Activated naive CD8-positive, alpha-beta T cell (primary cell): ENCODE measurements at regions not wholly inside any gene's neighbourhood (a gene's known extent, or its start where the extent isn't known, plus 50 kb on each side); places are given as distances from the start of the nearest gene placed in this dataset.

Source experiments
- H3K27ac Mint-ChIP-seq: one replicate; pipeline ENCODE4 v1.8.0; 2021; ENCODE audit warnings: mixed read lengths
- H3K27me3 Mint-ChIP-seq: one replicate; pipeline ENCODE4 v1.8.0; 2021; ENCODE audit warnings: mixed read lengths
- H3K36me3 Mint-ChIP-seq: one replicate; pipeline ENCODE4 v1.8.0; 2021; ENCODE audit warnings: mixed read lengths
- H3K4me1 Mint-ChIP-seq: one replicate; pipeline ENCODE4 v1.8.0; 2021; ENCODE audit warnings: low read depth, mixed read lengths
- H3K4me3 Mint-ChIP-seq: one replicate; pipeline ENCODE4 v1.8.0; 2021; ENCODE audit warnings: mild to moderate bottlenecking, mixed read lengths
- H3K9me3 Mint-ChIP-seq: one replicate; pipeline ENCODE4 v1.8.0; 2021; ENCODE audit warnings: low read depth, mixed read lengths

GRCh38 chr22:49079027-49079725, 748.5 kb downstream of the BRD1 start:
- no peak overlapping the region for H3K4me3 Mint-ChIP-seq
- H3K27me3 Mint-ChIP-seq, result peaks cover 3% of the 10 kb centered on the region
- H3K9me3 Mint-ChIP-seq, result no peaks in the 10 kb centered on the region
- no peaks in the 10 kb centered on the region for H3K36me3 Mint-ChIP-seq
- H3K4me1 Mint-ChIP-seq, result no peaks in the 10 kb centered on the region
- no peak overlapping the region for H3K27ac Mint-ChIP-seq

DNA sequence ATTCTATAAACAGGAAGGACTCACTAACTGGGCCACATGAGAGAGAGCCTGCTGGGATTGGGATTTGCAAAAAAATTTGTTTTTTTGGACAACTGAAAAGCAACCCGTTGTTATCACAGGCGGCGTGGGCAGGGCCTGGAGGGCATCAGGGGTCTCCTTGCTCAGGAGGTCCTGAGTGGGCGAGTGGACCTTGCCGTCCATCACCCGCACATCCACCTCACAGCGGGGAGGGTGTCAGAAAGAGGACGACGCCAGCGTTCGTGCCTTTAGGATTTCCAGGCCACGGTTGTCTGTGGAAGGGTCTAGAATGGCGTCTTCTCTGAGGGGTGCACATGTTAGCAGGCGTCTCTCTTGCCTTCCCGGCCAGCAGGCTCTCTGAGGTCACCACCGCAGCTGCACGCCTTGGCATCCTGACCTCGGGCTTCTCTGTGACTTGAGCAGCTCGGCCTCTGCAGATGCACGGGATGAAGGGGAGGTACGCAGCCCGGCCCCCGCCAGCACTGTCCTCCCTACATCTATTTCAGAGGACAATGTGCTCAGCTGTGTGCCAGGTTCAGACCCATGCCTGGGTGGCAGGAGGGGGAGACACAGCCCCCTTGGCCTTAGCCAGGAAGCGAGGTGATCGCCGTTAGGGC, 749.5 kb downstream of the BRD1 start:
- no peaks in the 10 kb centered on the region for H3K4me1 Mint-ChIP-seq
- H3K27ac Mint-ChIP-seq, result no peak overlapping the region
- H3K4me3 Mint-ChIP-seq, result no peak overlapping the region
- no peaks in the 10 kb centered on the region for H3K36me3 Mint-ChIP-seq
- peaks cover 3% of the 10 kb centered on the region for H3K27me3 Mint-ChIP-seq
- no peaks in the 10 kb centered on the region for H3K9me3 Mint-ChIP-seq

DNA sequence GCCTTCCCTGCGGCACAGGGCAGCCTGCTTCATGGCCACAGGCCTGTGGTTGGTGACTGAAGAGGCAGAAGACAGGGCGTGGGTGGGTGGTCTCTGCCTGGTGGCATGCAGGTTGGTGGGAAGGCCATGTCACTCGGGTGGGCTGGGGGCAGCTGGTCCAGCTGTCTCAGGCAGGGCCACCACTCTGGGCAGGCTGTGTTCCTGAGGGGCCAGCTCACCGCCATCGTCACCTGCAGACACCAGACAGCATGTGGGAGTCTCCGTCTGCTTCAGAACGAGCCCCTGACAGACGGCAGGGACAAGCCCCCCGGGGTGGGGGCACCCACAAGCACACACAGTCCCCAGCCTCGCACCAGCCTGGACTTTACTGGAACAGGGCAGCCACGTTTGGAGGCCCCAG, 750.1 kb downstream of the BRD1 start:
- Mint-ChIP-seq H3K9me3 (no peaks in the 10 kb centered on the region), H3K27ac (no peak overlapping the region), H3K4me3 (no peak overlapping the region), H3K4me1 (no peaks in the 10 kb centered on the region), H3K27me3 (peaks cover 2% of the 10 kb centered on the region), H3K36me3 (no peaks in the 10 kb centered on the region)

- Mint-ChIP-seq H3K27me3 (no peaks in the 10 kb centered on the region), H3K4me3 (no peak overlapping the region), H3K4me1 (no peaks in the 10 kb centered on the region), H3K27ac (no peak overlapping the region), H3K36me3 (no peaks in the 10 kb centered on the region), H3K9me3 (no peaks in the 10 kb centered on the region)
Measured at GRCh38 chr22:49077036-49077393, 750.7 kb downstream of the BRD1 start.

- Mint-ChIP-seq H3K4me1 (no peaks in the 10 kb centered on the region), H3K27me3 (no peaks in the 10 kb centered on the region), H3K27ac (no peak overlapping the region), H3K36me3 (no peaks in the 10 kb centered on the region), H3K4me3 (no peak overlapping the region), H3K9me3 (no peaks in the 10 kb centered on the region)
Measured at GRCh38 chr22:49076300-49077035, 751.2 kb downstream of the BRD1 start.

- no peak overlapping the region for H3K27ac Mint-ChIP-seq
- no peaks in the 10 kb centered on the region for H3K4me1 Mint-ChIP-seq
- H3K4me3 Mint-ChIP-seq, result no peak overlapping the region
- H3K9me3 Mint-ChIP-seq, result no peaks in the 10 kb centered on the region
- H3K36me3 Mint-ChIP-seq, result no peaks in the 10 kb centered on the region
- no peaks in the 10 kb centered on the region for H3K27me3 Mint-ChIP-seq
Measured at GRCh38 chr22:49075150-49075549, 752.5 kb downstream of the BRD1 start.

GRCh38 chr22:49073873-49074417, 753.7 kb downstream of the BRD1 start:
- Mint-ChIP-seq H3K9me3 (no peaks in the 10 kb centered on the region), H3K27me3 (peaks cover 1% of the 10 kb centered on the region), H3K4me3 (no peak overlapping the region), H3K4me1 (no peaks in the 10 kb centered on the region), H3K36me3 (no peaks in the 10 kb centered on the region), H3K27ac (no peak overlapping the region)

DNA sequence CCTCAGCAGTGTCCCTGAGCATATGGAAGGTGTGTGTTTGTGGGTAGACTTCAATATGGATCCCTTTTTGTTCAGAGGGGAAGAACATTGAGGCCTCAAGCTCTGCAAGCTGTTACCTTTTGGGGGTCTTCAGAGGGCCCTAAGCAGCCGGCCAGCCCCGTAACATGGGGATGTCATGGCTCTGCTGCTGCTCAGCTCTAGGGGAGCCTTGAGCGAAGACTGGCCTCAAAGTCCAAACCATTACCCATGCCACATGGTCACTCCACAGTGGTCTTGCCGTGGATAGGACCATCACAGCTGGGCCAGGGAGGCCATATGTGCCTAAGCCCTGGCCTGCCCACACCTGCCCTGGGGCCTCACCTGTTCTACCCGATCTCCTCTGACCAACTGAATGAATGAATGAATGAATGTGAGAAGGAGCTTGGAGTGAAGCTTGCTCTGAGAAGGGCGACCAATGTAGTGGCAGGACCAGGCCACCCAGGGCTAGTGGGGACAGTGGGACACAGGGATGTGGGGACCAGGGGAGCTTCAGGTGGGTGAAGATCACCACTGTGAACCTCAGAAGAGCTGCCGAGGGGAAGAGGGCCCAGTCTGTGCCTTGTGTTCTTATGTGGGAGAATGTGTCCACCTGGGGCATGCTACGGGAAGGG, 754.6 kb downstream of the BRD1 start:
- H3K4me3 Mint-ChIP-seq, result no peak overlapping the region
- H3K4me1 Mint-ChIP-seq, result no peaks in the 10 kb centered on the region
- H3K36me3 Mint-ChIP-seq, result no peaks in the 10 kb centered on the region
- no peaks in the 10 kb centered on the region for H3K9me3 Mint-ChIP-seq
- no peak overlapping the region for H3K27ac Mint-ChIP-seq
- peaks cover 1% of the 10 kb centered on the region for H3K27me3 Mint-ChIP-seq

- Mint-ChIP-seq H3K27ac (no peak overlapping the region), H3K4me3 (no peak overlapping the region), H3K9me3 (no peaks in the 10 kb centered on the region), H3K27me3 (peaks cover 3% of the 10 kb centered on the region), H3K4me1 (no peaks in the 10 kb centered on the region), H3K36me3 (no peaks in the 10 kb centered on the region)
Measured at GRCh38 chr22:49070501-49070900, 757.2 kb downstream of the BRD1 start.

GRCh38 chr22:49068861-49069500, 758.7 kb downstream of the BRD1 start:
- Mint-ChIP-seq H3K9me3 (no peaks in the 10 kb centered on the region), H3K36me3 (no peaks in the 10 kb centered on the region), H3K27me3 (peaks cover 3% of the 10 kb centered on the region), H3K4me1 (no peaks in the 10 kb centered on the region), H3K27ac (no peak overlapping the region), H3K4me3 (no peak overlapping the region)

- Mint-ChIP-seq H3K36me3 (no peaks in the 10 kb centered on the region), H3K27ac (no peak overlapping the region), H3K4me1 (no peaks in the 10 kb centered on the region), H3K4me3 (no peak overlapping the region), H3K27me3 (peaks cover 8% of the 10 kb centered on the region), H3K9me3 (no peaks in the 10 kb centered on the region)
Measured at GRCh38 chr22:49067504-49067903, 760.2 kb downstream of the BRD1 start.

- Mint-ChIP-seq H3K36me3 (no peaks in the 10 kb centered on the region), H3K9me3 (no peaks in the 10 kb centered on the region), H3K4me1 (no peaks in the 10 kb centered on the region), H3K27ac (no peak overlapping the region), H3K27me3 (peaks cover 8% of the 10 kb centered on the region), H3K4me3 (no peak overlapping the region)
Measured at GRCh38 chr22:49066619-49067018, 761.1 kb downstream of the BRD1 start.

- H3K36me3 Mint-ChIP-seq, result no peaks in the 10 kb centered on the region
- H3K4me1 Mint-ChIP-seq, result no peaks in the 10 kb centered on the region
- H3K27ac Mint-ChIP-seq, result no peak overlapping the region
- peaks cover 12% of the 10 kb centered on the region for H3K27me3 Mint-ChIP-seq
- H3K4me3 Mint-ChIP-seq, result no peak overlapping the region
- no peaks in the 10 kb centered on the region for H3K9me3 Mint-ChIP-seq
Measured at GRCh38 chr22:49064836-49065235, 762.8 kb downstream of the BRD1 start.

GRCh38 chr22:49063545-49063890, 764.2 kb downstream of the BRD1 start:
- H3K27ac Mint-ChIP-seq, result no peak overlapping the region
- H3K4me3 Mint-ChIP-seq, result no peak overlapping the region
- H3K9me3 Mint-ChIP-seq, result no peaks in the 10 kb centered on the region
- H3K36me3 Mint-ChIP-seq, result no peaks in the 10 kb centered on the region
- no peaks in the 10 kb centered on the region for H3K4me1 Mint-ChIP-seq
- H3K27me3 Mint-ChIP-seq, result peaks cover 14% of the 10 kb centered on the region
